ENCODE measurements at regions not wholly inside any gene's neighbourhood (a gene's known extent, or its start where the extent isn't known, plus 50 kb on each side); places are given as distances from the start of the nearest gene placed in this dataset.

DNA sequence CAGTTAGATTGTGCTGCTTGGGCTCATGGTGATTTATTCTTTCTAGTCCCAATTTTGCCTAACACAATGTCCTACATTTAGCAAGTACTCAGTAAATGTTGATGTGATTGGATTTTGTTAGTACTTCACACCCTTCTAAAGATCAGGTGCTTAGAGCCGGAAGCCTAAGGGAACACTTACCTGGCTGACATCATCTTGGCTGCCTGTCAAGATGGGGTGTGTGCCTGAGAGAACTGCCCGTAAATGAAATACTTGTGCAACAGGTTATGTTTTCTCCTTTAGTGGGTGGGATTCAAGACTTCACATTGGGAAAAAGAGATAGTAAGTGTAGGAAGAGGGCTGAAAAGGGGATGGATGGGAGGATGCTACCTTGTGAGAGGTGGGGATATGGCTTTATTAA, 75.5 kb upstream of the MACF1 start:
- H3K9ac ChIP-seq: peak overlapping the region in 1 of 11 experiments; percentile 15; a peak in 2 of 22 replicates
- H3K36me3 ChIP-seq: peaks cover 2 to 37% (median 27%) of the 10 kb centered on the region in 11 experiments
- H3K4me1 ChIP-seq: peaks cover 35 to 63% (median 39%) of the 10 kb centered on the region in 10 experiments
- H3K9me3 ChIP-seq (replicated peaks in 1 of 11): no peaks in the 10 kb centered on the region
- no peak for TF ChIP-seq Cebpa-rat (IDR thresholded peaks at IDR 0.05)
- peak overlapping the region in 4 of 11 experiments; percentile 36 to 74 (median 42); a peak in 7 of 22 replicates for H3K4me2 ChIP-seq
- no peaks in the 10 kb centered on the region for H3K27me3 ChIP-seq
- no peak overlapping the region for H3K27ac ChIP-seq
- H4K20me1 ChIP-seq: peaks cover 9 to 99% (median 43%) of the 10 kb centered on the region in 11 experiments; a peak in 19 of 22 replicates
- no peak overlapping the region for H3K4me3 ChIP-seq

GRCh38 chr1:39129514-39129913, 75.0 kb upstream of the MACF1 start:
- Histone ChIP-seq H3K4me3 (no peak overlapping the region), H3K4me1 (peaks cover 35 to 64% (median 39%) of the 10 kb centered on the region in 10 experiments), H3K4me2 (peak overlapping the region; percentile 24 to 74 (median 44); a peak in 21 of 22 replicates), H3K27ac (no peak overlapping the region), H3K9ac (peak overlapping the region in 1 of 11 experiments; percentile 15; a peak in 2 of 22 replicates), H3K27me3 (no peaks in the 10 kb centered on the region), H4K20me1 (peaks cover 9 to 99% (median 43%) of the 10 kb centered on the region in 11 experiments; a peak in 19 of 22 replicates), H3K9me3 (replicated peaks in 1 of 11) (no peaks in the 10 kb centered on the region), H3K36me3 (peaks cover 0 to 38% (median 27%) of the 10 kb centered on the region in 11 experiments; a peak in 21 of 22 replicates)
- TF ChIP-seq Cebpa-rat (IDR thresholded peaks at IDR 0.05): no peak

GRCh38 chr1:39130325-39130724, 74.2 kb upstream of the MACF1 start:
- Histone ChIP-seq H3K4me1 (peaks cover 35 to 64% (median 39%) of the 10 kb centered on the region in 10 experiments), H3K4me3 (no peak overlapping the region)

DNA sequence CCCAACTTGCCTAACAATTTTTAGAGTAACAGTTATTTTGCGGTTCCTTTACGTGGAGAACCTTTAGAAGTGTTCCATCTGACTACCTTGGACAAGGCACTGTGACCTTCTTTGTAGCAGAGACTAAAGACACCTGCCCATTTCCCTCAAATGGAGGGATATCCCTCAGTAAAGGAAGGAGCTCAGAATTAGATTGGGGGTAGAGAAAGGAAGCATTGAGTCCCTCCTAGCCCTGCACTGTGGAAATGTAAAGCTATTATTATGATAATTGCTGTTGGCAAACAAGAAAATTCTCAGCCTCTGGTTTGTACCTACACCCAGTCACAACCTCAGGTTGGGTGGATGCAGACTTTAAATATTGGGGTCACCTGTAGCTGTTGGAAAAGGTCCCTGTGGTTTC, 72.6 kb upstream of the MACF1 start:
- TF ChIP-seq Cebpa-rat (IDR thresholded peaks at IDR 0.05): no peak
- H3K27ac ChIP-seq: no peak overlapping the region; a peak in 1 of 22 replicates

More at GRCh38 chr1:39130325-39130724, 74.2 kb upstream of the MACF1 start:
- Histone ChIP-seq H3K36me3 (peaks cover 0 to 32% (median 19%) of the 10 kb centered on the region in 11 experiments; a peak in 21 of 22 replicates), H3K27ac (peak overlapping the region in 4 of 11 experiments; percentile 1 to 44 (median 12); a peak in 3 of 22 replicates), H3K9me3 (replicated peaks in 1 of 11) (no peaks in the 10 kb centered on the region), H4K20me1 (peaks cover 9 to 99% (median 48%) of the 10 kb centered on the region in 11 experiments; a peak in 19 of 22 replicates), H3K27me3 (no peaks in the 10 kb centered on the region), H3K4me2 (peak overlapping the region in 10 of 11 experiments; percentile 24 to 74 (median 46); a peak in 17 of 22 replicates), H3K9ac (no peak overlapping the region)
- TF ChIP-seq Cebpa-rat (IDR thresholded peaks at IDR 0.05): no peak

GRCh38 chr1:39132505-39133339, 71.8 kb upstream of the MACF1 start:
- H3K4me2 ChIP-seq: peak overlapping the region; percentile 58 to 85 (median 72)
- TF ChIP-seq Cebpa-rat (IDR thresholded peaks at IDR 0.05): no peak
- no peaks in the 10 kb centered on the region for H3K9me3 ChIP-seq (replicated peaks in 1 of 11)
- peaks cover 0 to 9% (median 3%) of the 10 kb centered on the region in 11 experiments; a peak in 6 of 22 replicates for H3K36me3 ChIP-seq
- H3K4me3 ChIP-seq: no peak overlapping the region
- H3K27me3 ChIP-seq: no peaks in the 10 kb centered on the region
- H3K9ac ChIP-seq: peak overlapping the region in 6 of 11 experiments; percentile 1 to 37 (median 26); a peak in 5 of 22 replicates
- peak overlapping the region in 8 of 11 experiments; percentile 6 to 45 (median 19); a peak in 10 of 22 replicates for H3K27ac ChIP-seq
- H4K20me1 ChIP-seq: peaks cover 14 to 100% (median 58%) of the 10 kb centered on the region in 11 experiments; a peak in 20 of 22 replicates
- peaks cover 35 to 53% (median 41%) of the 10 kb centered on the region in 10 experiments for H3K4me1 ChIP-seq

More for the DNA sequence above, 72.6 kb upstream of the MACF1 start:
- H3K36me3 ChIP-seq: peaks cover 0 to 16% (median 6%) of the 10 kb centered on the region in 11 experiments; a peak in 9 of 22 replicates
- H3K4me3 ChIP-seq: no peak overlapping the region
- H4K20me1 ChIP-seq: peaks cover 14 to 100% (median 60%) of the 10 kb centered on the region in 11 experiments; a peak in 20 of 22 replicates
- no peaks in the 10 kb centered on the region for H3K9me3 ChIP-seq (replicated peaks in 1 of 11)
- no peak overlapping the region for H3K9ac ChIP-seq
- peak overlapping the region; percentile 58 to 85 (median 72) for H3K4me2 ChIP-seq
- H3K4me1 ChIP-seq: peaks cover 35 to 60% (median 41%) of the 10 kb centered on the region in 10 experiments
- H3K27me3 ChIP-seq: no peaks in the 10 kb centered on the region

DNA sequence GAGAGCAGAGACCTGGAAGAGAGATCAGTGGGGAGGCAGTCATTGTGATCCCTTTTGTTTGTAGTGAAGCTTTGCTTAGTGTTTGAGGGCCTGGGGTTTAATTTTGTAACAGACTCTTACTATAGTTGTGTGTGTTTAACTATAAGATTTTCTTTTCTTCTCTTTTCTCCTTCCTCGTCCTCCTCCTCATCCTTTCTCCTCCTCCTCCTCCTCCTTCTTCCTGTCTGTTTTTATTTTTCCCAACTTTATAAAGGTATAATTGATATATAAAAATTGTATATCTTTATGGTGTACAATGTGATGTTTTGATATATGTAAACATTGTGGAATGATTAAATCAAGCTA, 71.2 kb upstream of the MACF1 start:
- peak overlapping the region in 6 of 11 experiments; percentile 6 to 45 (median 19); a peak in 9 of 22 replicates for H3K27ac ChIP-seq
- no peak for TF ChIP-seq Cebpa-rat (IDR thresholded peaks at IDR 0.05)
- no peaks in the 10 kb centered on the region for H3K9me3 ChIP-seq (replicated peaks in 1 of 11)
- peaks cover 0 to 7% (median 0%) of the 10 kb centered on the region in 11 experiments; a peak in 5 of 22 replicates for H3K36me3 ChIP-seq
- no peaks in the 10 kb centered on the region for H3K27me3 ChIP-seq
- H3K4me1 ChIP-seq: peaks cover 35 to 53% (median 41%) of the 10 kb centered on the region in 10 experiments
- no peak overlapping the region for H3K4me3 ChIP-seq
- H3K9ac ChIP-seq: peak overlapping the region in 2 of 11 experiments; percentile 23 to 28; a peak in 2 of 22 replicates
- H4K20me1 ChIP-seq: peaks cover 11 to 100% (median 62%) of the 10 kb centered on the region in 11 experiments; a peak in 20 of 22 replicates
- H3K4me2 ChIP-seq: peak overlapping the region; percentile 58 to 85 (median 72); a peak in 21 of 22 replicates

- Histone ChIP-seq H3K27ac (no peak overlapping the region), H3K4me1 (peaks cover 25 to 42% (median 29%) of the 10 kb centered on the region in 10 experiments), H3K4me2 (no peak overlapping the region), H3K9me3 (replicated peaks in 1 of 11) (no peaks in the 10 kb centered on the region), H3K36me3 (peaks cover 0 to 8% (median 0%) of the 10 kb centered on the region in 11 experiments; a peak in 4 of 22 replicates), H4K20me1 (peaks cover 8 to 100% (median 54%) of the 10 kb centered on the region in 11 experiments; a peak in 21 of 22 replicates), H3K9ac (no peak overlapping the region), H3K27me3 (no peaks in the 10 kb centered on the region), H3K4me3 (no peak overlapping the region)
- TF ChIP-seq Cebpa-rat (IDR thresholded peaks at IDR 0.05): no peak
Observed at GRCh38 chr1:39134768-39135333, 69.6 kb upstream of the MACF1 start.

GRCh38 chr1:39136638-39137037, 67.9 kb upstream of the MACF1 start:
- no peak overlapping the region for H3K4me2 ChIP-seq
- no peak for TF ChIP-seq Cebpa-rat (IDR thresholded peaks at IDR 0.05)
- no peak overlapping the region for H3K4me3 ChIP-seq
- peaks cover 0 to 8% (median 0%) of the 10 kb centered on the region in 11 experiments; a peak in 4 of 22 replicates for H3K36me3 ChIP-seq
- H3K4me1 ChIP-seq: peaks cover 17 to 27% (median 17%) of the 10 kb centered on the region in 10 experiments
- H3K27ac ChIP-seq: no peak overlapping the region
- peaks cover 9 to 100% (median 52%) of the 10 kb centered on the region in 11 experiments; a peak in 20 of 22 replicates for H4K20me1 ChIP-seq
- no peak overlapping the region for H3K9ac ChIP-seq
- H3K9me3 ChIP-seq (replicated peaks in 1 of 11): no peaks in the 10 kb centered on the region
- no peaks in the 10 kb centered on the region for H3K27me3 ChIP-seq
